GM21786 (cell line): ENCODE measurements at regions not wholly inside any gene's neighbourhood (a gene's known extent, or its start where the extent isn't known, plus 50 kb on each side); places are given as distances from the start of the nearest gene placed in this dataset.

Experiments used
- ATAC-seq: cut with Tn5 transposase; IDR thresholded peaks from one replicate; pipeline ENCODE4 v1.9.1; 2021; ENCODE audit not compliant: unreplicated experiment

GRCh38 chr2:16167870-16168426 is 227.6 kb downstream of the MYCN start:
- ATAC-seq: no peak

DNA sequence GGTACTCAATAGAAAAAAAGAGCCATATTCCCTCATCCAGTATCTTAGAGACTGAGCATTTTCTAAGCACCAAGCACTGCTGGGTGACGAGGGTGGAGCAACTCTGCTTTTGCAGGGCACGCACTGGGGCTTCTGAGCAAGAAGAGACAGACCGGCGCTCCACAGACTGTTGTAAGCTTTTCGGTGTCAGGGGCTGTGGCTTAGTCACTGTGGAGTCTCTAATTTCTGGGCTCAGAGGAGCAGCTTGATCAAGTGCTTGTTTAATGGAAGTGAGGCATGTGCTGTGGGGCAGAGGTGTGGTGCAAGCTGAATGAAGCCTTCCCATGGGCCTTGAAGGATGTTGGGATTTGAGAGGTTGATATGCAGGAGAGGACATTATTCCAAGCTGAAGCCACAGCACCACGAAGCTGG is 227.1 kb downstream of the MYCN start:
- ATAC-seq: no peak

DNA sequence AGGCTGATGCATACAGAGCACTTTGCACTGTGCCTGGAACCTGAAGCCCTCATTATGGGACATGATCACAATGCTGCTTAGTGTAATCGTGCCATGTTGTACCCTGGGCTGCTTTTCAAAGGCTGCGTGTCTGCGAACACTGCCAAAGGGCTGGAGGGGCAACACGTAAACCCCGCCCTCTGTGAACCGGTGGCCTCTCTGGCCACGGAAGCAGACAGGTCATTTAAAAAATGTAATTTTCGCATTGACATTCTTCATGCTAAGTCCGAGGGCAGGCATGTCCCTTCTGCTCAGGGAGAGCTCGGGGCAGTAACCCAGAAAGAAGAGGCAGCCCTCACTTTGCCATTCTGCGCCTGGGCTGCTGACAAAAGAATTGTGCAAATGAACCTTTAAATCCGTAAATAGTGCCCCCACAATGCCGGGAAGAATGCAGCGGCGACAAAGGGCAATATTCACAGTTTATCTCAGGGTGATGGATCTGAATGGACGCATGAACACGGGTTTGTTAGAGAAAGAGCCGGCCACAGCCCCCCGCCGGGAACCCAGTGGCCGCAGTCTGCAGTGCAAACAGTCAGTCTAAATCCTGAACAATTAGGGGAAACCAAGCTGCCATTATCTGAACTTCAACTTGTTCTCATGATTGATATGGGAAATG is 226.1 kb downstream of the MYCN start:
- no peak for ATAC-seq

DNA sequence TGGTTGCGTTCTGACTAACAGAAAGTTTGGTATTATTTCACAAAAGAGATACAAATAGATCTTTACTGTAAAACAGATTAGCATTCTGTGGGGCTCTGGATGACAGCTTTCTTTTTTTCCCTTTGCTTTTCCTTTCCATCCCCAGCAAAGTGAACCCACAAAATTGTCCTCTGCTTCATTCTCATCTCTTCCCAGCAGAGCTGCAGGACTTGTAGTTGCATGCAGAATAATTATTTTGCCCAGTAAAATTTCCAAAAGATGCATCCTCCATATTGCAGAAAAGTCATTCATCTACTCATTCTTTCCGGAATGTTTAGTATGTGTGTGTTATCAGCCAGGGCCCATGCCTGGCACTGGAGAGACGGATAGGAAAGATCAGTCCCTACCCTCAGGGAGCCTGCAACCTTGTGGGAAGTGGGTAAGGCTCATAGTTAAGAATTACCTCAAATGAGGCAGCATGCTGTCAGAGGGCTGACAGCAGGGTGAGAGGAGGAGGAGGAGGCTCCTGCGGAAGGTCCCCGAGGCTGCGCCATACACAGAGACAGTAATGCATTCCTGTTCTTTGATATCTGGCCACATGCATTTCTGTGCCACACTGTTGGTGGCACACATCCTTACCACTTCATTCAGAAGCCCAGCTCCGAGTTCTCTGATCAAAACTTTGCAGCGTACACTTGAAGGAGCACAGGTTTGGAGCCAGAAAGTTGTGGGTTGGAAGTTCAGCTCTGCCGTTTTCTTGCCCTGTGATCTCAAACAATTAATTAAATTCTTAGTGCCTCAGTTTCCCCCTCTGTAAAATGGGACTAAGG is 225.4 kb downstream of the MYCN start:
- ATAC-seq: no peak

DNA sequence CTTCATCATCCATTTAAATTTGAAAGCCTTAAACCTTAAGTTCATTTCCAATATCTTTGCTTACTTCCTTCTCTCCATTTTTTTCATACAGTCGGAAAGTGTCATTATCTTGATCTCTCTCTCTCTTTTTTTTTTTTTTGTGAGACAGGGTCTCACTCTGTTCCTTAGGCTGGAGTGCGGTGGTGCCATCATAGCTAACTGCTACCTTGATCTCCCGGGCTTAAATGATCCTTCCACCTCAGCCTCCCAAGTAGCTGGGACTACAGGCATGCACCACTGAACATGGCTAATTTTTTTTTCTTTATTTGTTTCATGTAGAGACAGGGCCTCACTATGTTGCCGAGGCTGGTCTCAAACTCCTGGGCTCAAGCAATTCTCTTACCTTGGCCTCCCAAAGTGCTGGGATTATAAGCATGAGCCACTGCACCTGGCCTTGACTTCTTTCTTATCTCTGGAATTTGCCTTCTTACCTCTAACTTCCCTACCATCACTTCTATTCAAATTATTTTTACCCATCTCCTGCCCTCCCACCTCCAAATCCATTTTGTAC is 222.2 kb downstream of the MYCN start:
- ATAC-seq: no peak

- ATAC-seq: no peak
Measured at GRCh38 chr2:16161768-16162490, 221.6 kb downstream of the MYCN start.

- no peak for ATAC-seq
Measured at GRCh38 chr2:16161085-16161565, 220.8 kb downstream of the MYCN start.

GRCh38 chr2:16160281-16161084 is 220.1 kb downstream of the MYCN start:
- no peak for ATAC-seq

GRCh38 chr2:16156411-16156810 is 216.1 kb downstream of the MYCN start:
- no peak for ATAC-seq

DNA sequence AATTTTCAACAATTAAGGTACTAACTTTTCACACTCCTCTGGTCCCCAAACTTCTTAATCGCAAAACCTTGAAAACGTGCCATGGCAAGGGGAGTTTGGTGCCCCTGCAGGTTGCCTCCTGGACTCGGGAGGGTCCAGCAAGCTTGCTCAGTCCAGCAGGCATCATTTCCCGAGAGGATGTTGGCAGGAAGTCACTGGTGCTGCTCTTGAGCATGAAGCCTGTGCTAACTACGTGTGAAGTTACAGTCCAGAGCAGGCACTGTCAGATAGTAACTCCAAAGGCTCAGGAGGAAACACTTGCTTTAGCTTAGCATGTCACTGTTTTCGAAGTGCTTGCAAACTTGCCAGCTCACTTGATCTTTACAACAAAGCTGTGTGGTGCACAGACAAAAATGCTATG is 215.4 kb downstream of the MYCN start:
- no peak for ATAC-seq

- no peak for ATAC-seq
Measured at GRCh38 chr2:16155366-16155765, 215.0 kb downstream of the MYCN start.

- ATAC-seq: no peak
Measured at GRCh38 chr2:16154501-16155280, 214.3 kb downstream of the MYCN start.

GRCh38 chr2:16154061-16154460 is 213.7 kb downstream of the MYCN start:
- ATAC-seq: no peak

GRCh38 chr2:16153754-16154035 is 213.3 kb downstream of the MYCN start:
- no peak for ATAC-seq

- ATAC-seq: no peak
Measured at GRCh38 chr2:16152928-16153753, 212.8 kb downstream of the MYCN start.

DNA sequence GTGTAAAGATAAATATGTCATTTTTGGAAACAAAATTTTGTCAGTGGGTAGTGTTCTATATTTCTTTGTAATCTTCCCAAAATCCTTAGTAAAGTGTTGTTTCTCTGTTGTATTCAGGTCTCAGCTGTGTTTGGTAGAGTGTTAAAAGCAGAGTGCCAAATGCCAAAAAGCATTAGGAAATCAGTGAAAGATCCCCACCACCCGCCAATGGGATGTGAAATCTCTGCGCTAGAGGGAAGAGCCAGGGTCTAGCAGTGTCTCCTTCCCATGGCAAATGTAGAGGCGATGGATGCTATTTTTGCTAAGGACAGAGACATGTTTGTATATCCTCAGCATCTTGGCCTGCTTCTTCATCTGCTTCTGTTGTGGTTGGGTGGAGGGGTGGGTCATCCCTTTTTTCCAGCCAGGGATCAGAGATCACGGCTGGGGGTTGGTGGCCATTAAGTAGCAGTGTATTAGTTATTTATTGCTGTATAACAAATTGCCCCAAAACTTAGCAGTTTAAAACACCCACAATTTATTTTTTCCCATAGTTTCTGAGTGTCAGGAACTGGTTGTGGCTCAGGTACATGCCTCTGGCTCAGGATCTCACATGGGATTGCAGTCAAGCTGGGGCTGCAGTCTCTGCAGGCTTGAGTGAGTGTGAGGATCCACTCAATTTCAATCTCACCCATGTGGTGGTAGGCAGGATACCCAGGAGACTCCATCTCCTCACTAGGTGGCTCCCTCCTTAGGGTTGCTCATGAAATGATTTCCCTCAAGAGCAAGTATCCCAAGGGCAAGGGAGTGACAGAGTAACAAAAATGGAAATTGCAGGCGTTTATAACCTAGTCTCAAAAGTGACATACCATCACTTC is 211.9 kb downstream of the MYCN start:
- ATAC-seq: no peak

DNA sequence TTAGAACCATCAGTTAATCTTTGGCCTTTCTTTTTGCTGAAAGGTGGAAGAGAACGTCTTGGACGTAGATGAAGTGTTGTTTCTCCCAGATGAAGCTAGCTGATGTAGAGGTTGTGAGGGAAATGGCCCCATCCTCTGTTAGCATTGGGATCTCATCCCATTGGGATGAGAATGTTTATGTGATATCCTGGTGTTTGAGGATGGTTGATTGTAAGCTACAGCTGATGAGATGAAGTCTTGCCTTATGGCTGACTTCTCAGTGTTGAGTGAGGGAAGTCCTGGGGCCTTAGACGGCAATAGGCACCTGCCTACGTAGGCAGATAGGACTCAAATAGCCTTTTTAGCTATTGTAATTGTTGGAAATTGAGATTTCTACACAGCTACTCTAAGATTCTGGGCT is 211.3 kb downstream of the MYCN start:
- no peak for ATAC-seq

GRCh38 chr2:16151281-16151570 is 210.9 kb downstream of the MYCN start:
- ATAC-seq: no peak
